ENCODE measurements at regions not wholly inside any gene's neighbourhood (a gene's known extent, or its start where the extent isn't known, plus 50 kb on each side); places are given as distances from the start of the nearest gene placed in this dataset.

DNA sequence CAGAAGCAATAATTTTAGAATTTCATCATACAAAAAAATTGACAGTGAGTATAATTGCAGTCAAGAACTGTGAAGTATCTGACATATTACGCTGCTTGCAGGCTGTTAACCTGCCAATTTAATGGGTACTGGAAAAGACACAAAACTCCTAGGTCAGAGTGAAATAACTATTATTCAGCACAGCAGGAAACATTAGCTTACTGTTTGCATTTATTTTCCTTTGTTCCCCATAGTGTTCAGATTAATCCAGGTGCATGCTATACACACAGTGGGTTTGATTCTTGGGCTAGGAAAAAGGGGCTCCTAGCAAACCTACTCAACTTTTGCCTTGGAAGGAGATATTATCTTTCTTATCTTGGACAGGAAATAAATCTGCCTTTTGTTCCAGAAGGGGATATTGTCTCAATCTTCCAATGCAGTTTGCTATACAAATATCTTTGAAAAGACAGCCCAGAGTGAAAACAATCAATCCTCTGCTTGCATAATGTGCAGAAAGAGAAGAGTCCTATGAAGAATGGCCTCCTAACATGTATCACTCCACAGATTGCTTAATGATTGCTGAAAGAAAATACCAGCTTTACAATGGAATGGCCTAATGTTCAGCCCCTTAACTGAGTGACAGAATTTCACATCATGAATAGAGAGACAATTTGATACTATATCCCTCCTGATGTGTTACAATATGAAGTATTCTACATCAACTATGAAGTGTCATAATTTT, 443.4 kb downstream of the TBC1D4 start:
- no peak for DNase-seq

DNA sequence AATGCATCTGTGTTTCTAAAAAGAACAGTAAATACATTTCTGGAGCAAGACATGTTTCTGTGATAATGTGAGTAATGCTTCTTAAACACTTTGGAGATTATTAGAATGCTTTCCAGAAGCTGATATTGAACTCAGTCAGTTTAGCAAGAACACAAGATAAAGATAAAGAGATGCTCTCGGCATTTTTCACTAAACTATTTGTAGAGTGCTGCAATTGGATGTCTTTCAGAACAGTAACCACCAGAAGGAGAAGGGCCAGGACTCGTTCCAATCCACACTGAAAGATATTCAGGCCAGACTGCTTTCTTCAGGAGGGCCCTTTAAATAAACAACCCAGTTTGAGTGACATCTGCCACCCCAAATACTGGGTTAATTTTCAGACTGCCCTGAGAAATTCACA, 456.0 kb downstream of the TBC1D4 start:
- DNase-seq = no peak

GRCh38 chr13:75024602-75025001, 457.4 kb downstream of the TBC1D4 start:
- DNase-seq = no peak

- DNase-seq = no peak
Measured at GRCh38 chr13:75023609-75024008, 458.4 kb downstream of the TBC1D4 start.

DNA sequence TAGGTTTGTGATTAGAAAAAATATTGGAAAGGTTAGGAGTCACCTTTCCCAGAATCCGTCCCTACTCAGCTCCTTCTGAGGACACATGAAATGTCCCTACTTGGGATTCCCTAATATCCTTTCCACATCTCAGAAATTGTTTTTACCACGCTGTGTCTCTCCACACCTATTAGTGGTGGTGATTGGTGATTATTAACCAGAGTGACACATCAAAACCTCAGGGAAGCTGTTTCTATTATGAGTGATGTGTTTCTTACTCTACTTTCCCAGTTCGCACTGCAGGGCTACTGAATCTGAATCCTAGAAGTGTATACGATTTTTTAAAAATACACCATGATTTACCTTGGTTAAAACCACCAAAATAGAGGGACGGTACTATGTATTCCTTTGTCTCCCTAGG, 460.8 kb downstream of the TBC1D4 start:
- DNase-seq = no peak

GRCh38 chr13:75016225-75016624, 465.7 kb downstream of the TBC1D4 start:
- DNase-seq = no peak

DNA sequence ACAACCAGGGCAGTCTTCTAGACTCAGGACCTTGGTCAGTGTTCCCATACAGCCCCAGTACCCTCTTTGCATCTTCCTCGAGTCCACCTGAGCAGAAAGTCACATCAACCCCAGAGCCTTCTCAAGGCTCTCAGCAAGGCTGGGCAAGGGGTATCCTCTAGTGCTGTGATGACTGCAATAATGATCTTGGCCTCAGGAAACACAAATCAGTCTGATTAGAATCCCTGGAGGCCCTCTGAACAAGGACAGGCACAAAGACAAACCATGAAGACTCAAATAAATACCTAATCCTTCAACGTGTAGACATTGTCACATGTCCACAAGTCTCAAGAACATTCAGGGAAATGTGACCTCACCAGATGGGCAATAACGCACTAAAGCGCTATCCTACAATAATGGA, 468.2 kb downstream of the TBC1D4 start:
- DNase-seq = no peak

GRCh38 chr13:75010941-75011340, 471.0 kb downstream of the TBC1D4 start:
- no peak for DNase-seq

- no peak for DNase-seq
Measured at GRCh38 chr13:75008926-75009325, 473.0 kb downstream of the TBC1D4 start.

GRCh38 chr13:74990992-74991391, 491.0 kb downstream of the TBC1D4 start:
- DNase-seq = no peak

DNA sequence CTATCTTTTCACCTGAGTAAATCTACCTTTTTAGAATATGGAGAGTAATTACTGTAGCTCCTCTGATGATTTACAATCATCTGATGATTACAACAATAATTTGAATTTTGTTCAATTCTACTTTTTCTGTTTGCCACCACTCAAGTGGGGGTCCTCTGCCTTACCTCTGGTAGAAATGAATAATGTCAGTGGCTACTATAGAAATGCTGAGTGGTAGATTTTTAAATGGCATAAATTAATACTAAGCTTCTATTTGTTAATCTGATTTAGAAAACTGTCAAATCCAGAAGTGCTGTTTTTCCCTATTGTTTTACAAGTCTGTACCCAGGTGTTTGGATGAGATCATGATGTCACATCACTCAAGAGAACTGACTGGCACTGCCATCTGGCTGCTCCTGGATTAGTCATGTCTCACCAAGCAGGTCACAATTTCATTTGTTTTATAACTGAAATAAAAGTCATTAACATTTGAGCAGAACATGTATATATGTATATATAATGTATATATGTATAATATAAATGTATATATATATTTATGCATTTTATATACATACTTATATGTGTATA, 494.8 kb downstream of the TBC1D4 start:
- no peak for DNase-seq

- no peak for DNase-seq
Measured at GRCh38 chr13:74986609-74987008, 495.4 kb downstream of the TBC1D4 start.

DNA sequence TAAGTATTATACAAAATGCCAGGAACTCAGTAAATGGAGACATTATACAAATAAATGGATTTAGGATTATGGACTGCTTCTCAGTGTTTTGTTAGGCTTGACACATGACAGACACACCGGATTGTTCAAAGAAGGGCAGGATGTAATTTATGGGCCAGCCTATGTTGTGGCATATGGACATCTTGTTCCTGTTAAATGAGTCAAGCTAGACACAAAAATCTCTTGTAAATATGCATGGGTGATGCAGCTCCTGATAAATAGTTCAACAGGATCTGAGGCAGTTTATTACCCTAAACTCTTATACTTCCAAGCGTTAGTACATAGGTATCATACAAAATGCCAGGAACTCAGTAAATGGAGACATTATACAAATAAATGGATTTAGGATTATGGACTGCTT, 502.3 kb downstream of the TBC1D4 start:
- no peak for DNase-seq

- no peak for DNase-seq
Measured at GRCh38 chr13:74978591-74978990, 503.4 kb downstream of the TBC1D4 start.

- DNase-seq = no peak
Measured at GRCh38 chr13:74977498-74977897, 504.5 kb downstream of the TBC1D4 start.

DNA sequence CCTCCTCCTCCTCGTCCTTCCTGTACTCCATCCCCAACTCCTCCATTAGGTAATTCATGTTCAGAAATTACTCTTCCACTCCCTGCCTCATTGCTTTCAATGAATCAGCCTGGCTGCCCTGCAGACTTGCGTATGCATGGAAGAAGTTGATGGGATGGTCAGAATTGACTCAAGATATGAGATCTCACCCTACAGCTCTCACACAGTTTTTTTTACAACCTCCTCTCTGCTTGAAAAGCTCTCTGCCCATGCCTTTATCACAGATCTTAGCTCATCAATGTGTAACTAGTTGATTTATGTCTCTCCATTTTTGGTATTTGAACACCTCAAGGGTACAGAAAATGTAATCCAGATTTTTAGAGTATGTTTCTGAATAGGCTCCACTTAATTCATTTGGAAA, 506.9 kb downstream of the TBC1D4 start:
- DNase-seq = no peak

DNA sequence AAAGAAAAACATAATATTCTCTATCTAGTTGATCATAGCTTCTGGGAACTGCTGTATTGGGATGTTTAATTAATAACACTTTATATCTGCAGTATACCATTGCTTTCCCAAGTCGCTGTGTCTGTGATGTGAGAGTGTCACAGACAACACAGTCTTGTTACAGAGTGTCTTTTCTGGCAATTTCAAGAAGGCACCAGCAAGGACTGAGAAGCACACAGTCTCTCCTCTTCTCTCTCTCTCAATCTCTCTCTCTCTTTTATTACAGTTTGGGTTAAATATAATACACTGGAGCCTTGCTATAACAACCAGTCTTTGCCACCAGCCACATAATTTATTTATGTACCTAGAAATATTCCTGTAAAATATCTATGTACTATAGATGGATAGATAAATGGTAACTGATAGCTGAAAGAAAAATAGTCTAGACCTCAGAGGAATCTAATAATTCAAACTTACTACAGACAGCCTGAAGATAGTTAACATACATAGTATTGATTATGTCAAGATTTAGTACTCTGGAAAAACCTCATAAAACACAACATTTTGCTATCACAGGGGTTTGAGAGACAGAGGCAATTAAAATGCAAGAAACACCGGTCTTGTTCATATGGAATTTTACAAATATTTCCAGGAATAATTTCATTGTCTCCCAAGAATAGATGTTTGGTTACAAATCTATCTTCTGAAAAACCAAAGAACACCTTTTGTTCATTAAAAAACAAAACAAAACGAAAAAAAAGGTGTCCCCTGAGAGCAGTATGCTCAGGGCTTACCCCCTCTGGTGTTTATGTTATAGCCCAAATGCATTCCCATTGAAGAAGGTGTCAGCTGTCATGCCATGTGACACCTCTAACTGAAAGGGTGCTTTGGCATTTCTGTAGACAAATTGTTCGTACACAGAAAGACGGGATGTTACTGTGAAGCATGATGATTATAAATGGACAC, 507.8 kb downstream of the TBC1D4 start:
- DNase-seq = no peak

DNA sequence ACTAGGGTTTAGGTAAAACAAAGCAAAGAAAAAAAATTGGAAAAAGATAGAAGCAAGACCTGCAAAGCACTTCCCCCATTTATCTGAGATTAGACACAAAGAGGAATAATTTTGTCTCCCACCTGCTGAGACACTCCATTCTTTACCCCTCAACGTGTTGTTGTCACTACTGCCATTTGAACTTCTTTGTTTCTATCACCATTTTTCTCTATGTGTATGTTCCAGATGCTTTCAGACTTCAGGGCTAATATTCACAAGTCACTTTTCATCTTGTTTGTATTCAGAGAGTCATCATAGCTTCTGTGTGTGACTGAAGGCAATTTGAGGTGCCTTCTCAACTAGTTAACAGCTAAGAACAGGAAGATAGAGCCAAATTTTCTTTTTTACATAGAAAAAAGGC, 512.5 kb downstream of the TBC1D4 start:
- DNase-seq = no peak

- no peak for DNase-seq
Measured at GRCh38 chr13:74966814-74967424, 515.0 kb downstream of the TBC1D4 start.

DNA sequence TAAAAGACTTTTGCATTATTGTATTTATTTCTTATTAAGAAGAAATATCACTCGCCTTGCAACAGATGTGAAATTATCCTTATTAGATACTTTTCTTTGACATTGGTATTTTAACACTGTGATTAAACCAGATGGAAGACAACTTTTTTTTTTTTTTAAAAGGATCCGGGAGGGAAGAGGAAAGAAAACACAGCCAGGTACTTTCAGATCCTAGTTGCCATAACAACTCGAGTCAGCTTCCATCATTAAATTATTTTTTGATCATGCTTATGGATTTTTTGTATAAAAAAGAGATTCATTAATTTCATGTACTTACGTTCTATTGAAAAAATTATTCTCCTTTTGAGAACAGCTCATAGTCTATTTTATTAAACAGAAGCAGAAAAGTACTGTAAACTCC, 515.7 kb downstream of the TBC1D4 start:
- DNase-seq = no peak

GRCh38 chr13:74945637-74946036, 536.3 kb downstream of the TBC1D4 start:
- no peak for DNase-seq

DNA sequence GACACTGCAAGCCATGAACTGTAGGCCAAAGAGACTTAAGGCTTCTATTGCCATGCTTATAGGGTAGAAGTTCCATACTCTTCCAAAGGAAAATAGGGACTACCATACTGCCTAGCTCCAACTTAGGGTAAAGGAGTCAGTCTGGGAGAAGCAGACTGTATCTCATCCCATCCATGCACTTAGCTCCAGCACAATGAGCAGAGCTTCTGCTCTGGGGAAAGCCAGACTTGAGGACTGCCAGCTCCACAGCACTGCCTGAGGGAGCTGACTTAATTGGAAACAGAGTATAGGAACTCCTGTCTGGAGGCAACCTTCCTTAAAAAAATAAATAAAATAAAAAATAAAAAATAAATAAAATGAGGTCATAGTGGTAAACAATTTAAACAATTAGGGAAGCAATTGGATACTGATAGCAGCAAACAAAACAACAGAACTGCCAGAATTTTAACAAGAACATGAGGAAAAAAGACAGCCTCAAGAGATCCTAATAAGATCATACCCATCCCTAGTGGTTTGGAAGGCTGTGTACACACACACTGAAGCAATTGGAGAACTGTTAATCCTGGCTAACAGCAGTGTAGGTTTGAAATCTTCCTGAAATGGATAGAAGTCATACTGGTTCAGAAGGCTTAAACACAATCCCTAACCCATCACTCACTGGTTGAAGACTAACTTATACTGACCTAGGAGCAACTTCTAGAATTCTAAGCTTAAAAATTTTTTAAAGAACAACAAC, 550.1 kb downstream of the TBC1D4 start:
- DNase-seq = no peak

Measured in NCI-H187 treated with DMSO at 0.1 percent for 48 hours (cell line).